H9 (cell line): ENCODE measurements at regions not wholly inside any gene's neighbourhood (a gene's known extent, or its start where the extent isn't known, plus 50 kb on each side); places are given as distances from the start of the nearest gene placed in this dataset.

Experiments used
- DNase-seq: peaks from one replicate; pipeline ENCODE4 v3.0.0-alpha.2; 2017
- H2AFZ ChIP-seq: one replicate; pipeline ENCODE4 v1.6.1; 2013; ENCODE audit warnings: mild to moderate bottlenecking, low read length, control low read depth, moderate library complexity
- H2AK5ac ChIP-seq: 2 replicates; pipeline ENCODE4 v1.6.1; 2013; ENCODE audit warnings: low read length, control low read depth, mixed read lengths; ENCODE audit not compliant: insufficient read length
- H2BK120ac ChIP-seq: one replicate; pipeline ENCODE4 v1.6.1; 2013; ENCODE audit warnings: low read depth, mild to moderate bottlenecking, low read length, control low read depth, inconsistent platforms; ENCODE audit not compliant: poor library complexity, severe bottlenecking
- H2BK12ac ChIP-seq: 2 replicates; pipeline ENCODE4 v1.6.1; 2013; ENCODE audit warnings: low read length, control low read depth, mixed read lengths, low read depth; ENCODE audit not compliant: insufficient read length
- H2BK15ac ChIP-seq: 2 replicates; pipeline ENCODE4 v1.6.1; 2013; ENCODE audit warnings: low read depth, low read length, control low read depth
- H2BK20ac ChIP-seq: one replicate; pipeline ENCODE4 v1.6.1; 2013; ENCODE audit warnings: low read depth, mild to moderate bottlenecking, low read length, control low read depth, inconsistent platforms; ENCODE audit not compliant: poor library complexity, severe bottlenecking
- H2BK5ac ChIP-seq: 2 replicates; pipeline ENCODE4 v1.6.1; 2013; ENCODE audit warnings: low read length, control low read depth, mixed read lengths; ENCODE audit not compliant: insufficient read length
- H3K14ac ChIP-seq: 2 replicates; pipeline ENCODE4 v1.6.1; 2013; ENCODE audit warnings: low read length, control low read depth; ENCODE audit not compliant: insufficient read depth
- H3K18ac ChIP-seq: 2 replicates; pipeline ENCODE4 v1.6.1; 2013; ENCODE audit warnings: low read depth, mild to moderate bottlenecking, mixed read lengths, low read length, control low read depth; ENCODE audit not compliant: insufficient read length
- H3K23ac ChIP-seq: 2 replicates; pipeline ENCODE4 v1.6.1; 2013; ENCODE audit warnings: low read length, control low read depth, mixed read lengths, low read depth; ENCODE audit not compliant: insufficient read length
- H3K23me2 ChIP-seq: 2 replicates; pipeline ENCODE4 v1.6.1; 2013; ENCODE audit warnings: low read depth, mild to moderate bottlenecking, mixed read lengths, low read length, control low read depth; ENCODE audit not compliant: insufficient read length, poor library complexity, severe bottlenecking
- H3K27ac ChIP-seq: 2 replicates; pipeline ENCODE4 v1.5.1; 2013; ENCODE audit warnings: low read length, control low read depth, mixed read lengths, low read depth; ENCODE audit not compliant: insufficient read length
- H3K27me3 ChIP-seq: 2 replicates; pipeline ENCODE4 v1.6.1; 2013; ENCODE audit warnings: low read length, control low read depth, inconsistent platforms; ENCODE audit not compliant: insufficient read depth
- H3K4ac ChIP-seq: 2 replicates; pipeline ENCODE4 v1.6.1; 2013; ENCODE audit warnings: low read depth, mild to moderate bottlenecking, control low read depth, inconsistent platforms, low read length, moderate library complexity
- H3K4me1 ChIP-seq: 2 replicates; pipeline ENCODE4 v1.6.1; 2013; ENCODE audit warnings: low read length, control low read depth, inconsistent platforms; ENCODE audit not compliant: insufficient read depth
- H3K4me2 ChIP-seq: 2 replicates; pipeline ENCODE4 v1.6.1; 2013; ENCODE audit warnings: low read length, control low read depth, mixed read lengths; ENCODE audit not compliant: insufficient read length, insufficient read depth
- H3K56ac ChIP-seq: 2 replicates; pipeline ENCODE4 v1.6.1; 2013; ENCODE audit warnings: low read depth, mild to moderate bottlenecking, mixed read lengths, low read length, control low read depth; ENCODE audit not compliant: insufficient read length
- H3K79me1 ChIP-seq: 2 replicates; pipeline ENCODE4 v1.6.1; 2013; ENCODE audit warnings: low read depth, mild to moderate bottlenecking, moderate library complexity, low read length, control low read depth, inconsistent platforms; ENCODE audit not compliant: insufficient read depth, poor library complexity, severe bottlenecking
- H3K79me2 ChIP-seq: 2 replicates; pipeline ENCODE4 v1.6.1; 2013; ENCODE audit warnings: low read length, control low read depth, inconsistent platforms; ENCODE audit not compliant: insufficient read depth
- H3K9ac ChIP-seq: 2 replicates; pipeline ENCODE4 v1.6.1; 2013; ENCODE audit warnings: low read length, control low read depth, mixed read lengths; ENCODE audit not compliant: insufficient read length; ENCODE audit errors: extremely low read depth
- H3K9me3 ChIP-seq: one replicate; pipeline ENCODE4 v1.6.1; 2013; ENCODE audit warnings: low read depth, low read length, inconsistent platforms; ENCODE audit not compliant: control insufficient read depth
- H3T11ph ChIP-seq: one replicate; pipeline ENCODE4 v1.6.1; 2013; ENCODE audit warnings: mild to moderate bottlenecking, low read length, control low read depth, inconsistent platforms
- H4K20me1 ChIP-seq: one replicate; pipeline ENCODE4 v1.6.1; 2013; ENCODE audit not compliant: control insufficient read depth, insufficient read length, insufficient read depth
- H4K5ac ChIP-seq: 2 replicates; pipeline ENCODE4 v1.6.1; 2013; ENCODE audit warnings: low read depth, mild to moderate bottlenecking, mixed read lengths, low read length, control low read depth; ENCODE audit not compliant: insufficient read length
- H4K8ac ChIP-seq: replicated peaks from 2 replicates; pipeline ENCODE4 v1.6.1; 2013; ENCODE audit warnings: low read length, control low read depth, mixed read lengths, low read depth; ENCODE audit not compliant: insufficient read length
- H4K91ac ChIP-seq: 2 replicates; pipeline ENCODE4 v1.6.1; 2013; ENCODE audit warnings: low read depth, mild to moderate bottlenecking, moderate library complexity, mixed read lengths, low read length, control low read depth; ENCODE audit not compliant: insufficient read length
- H3K27ac Mint-ChIP-seq, 3 experiments: 2 replicates in 2 of 3; 3 replicates in 1 of 3; pipeline ENCODE4 v1.8.0; 2020 to 2021; ENCODE audit warnings: mixed read lengths in 3 of 3, mild to moderate bottlenecking in 1 of 3, moderate library complexity in 1 of 3
- H3K27me3 Mint-ChIP-seq: 2 replicates; pipeline ENCODE4 v1.8.0; 2021; ENCODE audit warnings: low read depth, mild to moderate bottlenecking, moderate library complexity, mixed read lengths
- H3K36me3 Mint-ChIP-seq, 3 experiments: 2 replicates in 2 of 3; 3 replicates in 1 of 3; pipeline ENCODE4 v1.8.0; 2020 to 2021; ENCODE audit warnings: low read depth in 3 of 3, mixed read lengths in 3 of 3; ENCODE audit not compliant: insufficient read depth in 1 of 3
- H3K4me1 Mint-ChIP-seq, 2 experiments: 2 replicates each; pipeline ENCODE4 v1.8.0; 2020; ENCODE audit warnings: mixed read lengths in 2 of 2
- H3K4me3 Mint-ChIP-seq, 2 experiments: 2 replicates in 1 of 2; 3 replicates in 1 of 2; pipeline ENCODE4 v1.8.0; 2020 to 2021; ENCODE audit warnings: mild to moderate bottlenecking in 2 of 2, mixed read lengths in 2 of 2, moderate library complexity in 1 of 2
- H3K9me3 Mint-ChIP-seq, 2 experiments: 2 replicates in 1 of 2; 3 replicates in 1 of 2; pipeline ENCODE4 v1.8.0; 2020; ENCODE audit warnings: mild to moderate bottlenecking in 2 of 2, mixed read lengths in 2 of 2, moderate library complexity in 1 of 2
- CTCF ChIP-seq: fragments of 200-600 bp; sonication (generic); conservative IDR thresholded peaks from 3 replicates; pipeline ENCODE4 v1.8.0; 2021; ENCODE audit warnings: antibody characterized with exemption, mild to moderate bottlenecking
- WGBS: extraction: QIAGEN DNeasy Blood & Tissue Kit; methylation state at CpG from one replicate; pipeline ENCODE4 v1.1.7; 2013; ENCODE audit warnings: missing lambda C conversion rate, low lambda C conversion rate, mixed read lengths; ENCODE audit not compliant: insufficient read length; ENCODE audit errors: extremely low coverage; 5-methylcytosine and 5-hydroxymethylcytosine counted together

- Histone ChIP-seq H2BK120ac (no peak overlapping the region), H4K8ac (no peak overlapping the region), H2BK12ac (no peak overlapping the region)
These were observed 471.9 kb downstream of the HS3ST3B1 start for GRCh38 chr17:14772776-14773175.

More at GRCh38 chr17:14772776-14773175, 471.9 kb downstream of the HS3ST3B1 start:
- peaks cover 6% of the 10 kb centered on the region; the same call in 1 of the 2 replicates for H3K27me3 Mint-ChIP-seq
- H3K27me3 ChIP-seq, result no peaks in the 10 kb centered on the region
- DNase-seq, result no peak
- H4K5ac ChIP-seq, result no peak overlapping the region
- no peak overlapping the region for H2BK15ac ChIP-seq
- no peak overlapping the region for H3K18ac ChIP-seq
- no peak overlapping the region for H2AFZ ChIP-seq
- no peak overlapping the region for H2BK5ac ChIP-seq
- no peaks in the 10 kb centered on the region for H4K20me1 ChIP-seq
- H3K56ac ChIP-seq, result no peak overlapping the region
- no peak for TF ChIP-seq CTCF
- no peaks in the 10 kb centered on the region for H3K79me1 ChIP-seq
- no peak overlapping the region for H3K14ac ChIP-seq
- H3K23me2 ChIP-seq, result no peaks in the 10 kb centered on the region
- peaks cover 11 to 18% of the 10 kb centered on the region in 2 experiments; a peak in 4 of 5 replicates for H3K9me3 Mint-ChIP-seq
- H3K23ac ChIP-seq, result no peak overlapping the region
- no peak overlapping the region for H3K4me3 Mint-ChIP-seq
- no peaks in the 10 kb centered on the region for H3K79me2 ChIP-seq
- H3K36me3 Mint-ChIP-seq, result peaks cover 0 to 11% (median 0%) of the 10 kb centered on the region in 3 experiments; a peak in 4 of 7 replicates
- no peak overlapping the region for H2AK5ac ChIP-seq
- H3K27ac ChIP-seq, result no peak overlapping the region
- H3K4me1 ChIP-seq, result no peaks in the 10 kb centered on the region
- no peak overlapping the region for H3K9ac ChIP-seq
- no peaks in the 10 kb centered on the region for H3K9me3 ChIP-seq
- no CpG with 5 or more reads among the region's 2 CpGs for WGBS
- H2BK20ac ChIP-seq, result no peak overlapping the region
- no peak overlapping the region for H3K4ac ChIP-seq
- no peak overlapping the region for H3K4me2 ChIP-seq
- peaks cover 10 to 17% of the 10 kb centered on the region in 2 experiments; a peak in 3 of 4 replicates for H3K4me1 Mint-ChIP-seq
- H4K91ac ChIP-seq, result no peak overlapping the region
- no peak overlapping the region for H3T11ph ChIP-seq
- no peak overlapping the region for H3K27ac Mint-ChIP-seq
